T-helper 2 cell treated with Interferon-gamma antibody and Interleukin-4, amounts not matched to agents 5 μg/mL and 100 μg/mL, for 36 hours (primary cell): ENCODE measurements at regions not wholly inside any gene's neighbourhood (a gene's known extent, or its start where the extent isn't known, plus 50 kb on each side); places are given as distances from the start of the nearest gene placed in this dataset.

Source experiments
- DNase-seq: peaks from one replicate; pipeline ENCODE4 v3.0.0; 2021; ENCODE audit warnings: low spot score
- H3K27ac Mint-ChIP-seq: one replicate; pipeline ENCODE4 v1.8.0; 2021; ENCODE audit warnings: mild to moderate bottlenecking, mixed read lengths
- H3K27me3 Mint-ChIP-seq: one replicate; pipeline ENCODE4 v1.8.0; 2021; ENCODE audit warnings: low read depth, mixed read lengths
- H3K36me3 Mint-ChIP-seq: one replicate; pipeline ENCODE4 v1.8.0; 2021; ENCODE audit warnings: low read depth, mixed read lengths
- H3K4me1 Mint-ChIP-seq: one replicate; pipeline ENCODE4 v1.8.0; 2021; ENCODE audit warnings: low read depth, mixed read lengths
- H3K4me3 Mint-ChIP-seq: one replicate; pipeline ENCODE4 v1.8.0; 2022; ENCODE audit warnings: mild to moderate bottlenecking, moderate library complexity, mixed read lengths
- H3K9me3 Mint-ChIP-seq: one replicate; pipeline ENCODE4 v1.8.0; 2021; ENCODE audit warnings: mixed read lengths

GRCh38 chr2:139217641-139218040 is 437.5 kb upstream of the NXPH2 start:
- Mint-ChIP-seq H3K36me3 (no peaks in the 10 kb centered on the region), H3K4me1 (no peaks in the 10 kb centered on the region), H3K27me3 (no peaks in the 10 kb centered on the region), H3K4me3 (no peak overlapping the region), H3K27ac (no peak overlapping the region), H3K9me3 (peaks cover 34% of the 10 kb centered on the region)
- DNase-seq = no peak

GRCh38 chr2:139216435-139216834 is 436.2 kb upstream of the NXPH2 start:
- no peaks in the 10 kb centered on the region for H3K36me3 Mint-ChIP-seq
- H3K4me1 Mint-ChIP-seq = no peaks in the 10 kb centered on the region
- peaks cover 40% of the 10 kb centered on the region for H3K9me3 Mint-ChIP-seq
- no peak overlapping the region for H3K27ac Mint-ChIP-seq
- no peak for DNase-seq
- H3K27me3 Mint-ChIP-seq = no peaks in the 10 kb centered on the region
- no peak overlapping the region for H3K4me3 Mint-ChIP-seq

GRCh38 chr2:139214801-139215200 is 434.6 kb upstream of the NXPH2 start:
- no peaks in the 10 kb centered on the region for H3K27me3 Mint-ChIP-seq
- H3K9me3 Mint-ChIP-seq = peaks cover 40% of the 10 kb centered on the region
- H3K4me1 Mint-ChIP-seq = no peaks in the 10 kb centered on the region
- no peaks in the 10 kb centered on the region for H3K36me3 Mint-ChIP-seq
- DNase-seq = no peak
- no peak overlapping the region for H3K27ac Mint-ChIP-seq
- no peak overlapping the region for H3K4me3 Mint-ChIP-seq

DNA sequence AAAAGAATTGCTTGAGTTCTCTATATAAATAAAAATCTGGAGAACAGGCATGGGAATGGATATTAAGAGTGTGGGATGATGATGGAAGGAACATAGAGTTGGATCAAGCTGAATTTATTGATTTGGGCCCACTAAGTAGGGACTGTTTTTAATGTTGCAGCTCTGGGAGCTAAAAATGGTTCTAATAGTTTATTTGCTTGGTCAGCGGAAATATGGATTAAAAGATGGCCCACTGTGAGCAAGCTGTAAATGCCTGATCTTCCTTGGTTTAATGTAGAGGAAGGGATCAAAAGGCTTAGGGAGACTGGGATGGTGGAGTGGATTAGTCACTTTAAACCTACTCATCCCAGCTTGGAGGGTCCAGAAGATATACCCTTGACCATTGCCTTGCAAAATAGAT is 429.4 kb upstream of the NXPH2 start:
- no peaks in the 10 kb centered on the region for H3K4me1 Mint-ChIP-seq
- H3K27me3 Mint-ChIP-seq = no peaks in the 10 kb centered on the region
- no peaks in the 10 kb centered on the region for H3K36me3 Mint-ChIP-seq
- H3K9me3 Mint-ChIP-seq = peaks cover 14% of the 10 kb centered on the region
- no peak overlapping the region for H3K27ac Mint-ChIP-seq
- no peak for DNase-seq
- H3K4me3 Mint-ChIP-seq = no peak overlapping the region

DNA sequence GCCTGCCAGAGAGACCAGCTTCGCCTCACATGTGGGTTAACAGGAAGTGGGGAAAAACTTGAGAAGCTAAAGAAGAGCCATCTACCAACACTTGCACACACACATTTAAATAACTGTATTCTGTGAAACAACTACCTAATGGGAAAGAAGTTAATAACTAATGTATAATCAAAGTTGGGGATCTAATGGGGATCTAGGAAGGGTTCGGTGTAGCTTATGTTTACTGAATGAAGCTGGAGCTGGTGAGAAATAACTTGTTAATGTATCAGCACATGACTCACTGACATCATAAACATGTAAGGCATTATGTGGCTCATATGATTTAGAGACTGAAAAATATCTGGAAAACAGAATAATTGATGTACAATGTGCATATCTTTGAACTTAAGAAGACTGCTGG is 421.3 kb upstream of the NXPH2 start:
- H3K27ac Mint-ChIP-seq = no peak overlapping the region
- H3K36me3 Mint-ChIP-seq = no peaks in the 10 kb centered on the region
- peaks cover 7% of the 10 kb centered on the region for H3K9me3 Mint-ChIP-seq
- no peak overlapping the region for H3K4me3 Mint-ChIP-seq
- H3K4me1 Mint-ChIP-seq = no peaks in the 10 kb centered on the region
- no peaks in the 10 kb centered on the region for H3K27me3 Mint-ChIP-seq
- no peak for DNase-seq

GRCh38 chr2:139196754-139197153 is 416.6 kb upstream of the NXPH2 start:
- peaks cover 21% of the 10 kb centered on the region for H3K9me3 Mint-ChIP-seq
- H3K27me3 Mint-ChIP-seq = no peaks in the 10 kb centered on the region
- H3K4me3 Mint-ChIP-seq = no peak overlapping the region
- no peak for DNase-seq
- H3K27ac Mint-ChIP-seq = no peak overlapping the region
- H3K4me1 Mint-ChIP-seq = no peaks in the 10 kb centered on the region
- no peaks in the 10 kb centered on the region for H3K36me3 Mint-ChIP-seq

- Mint-ChIP-seq H3K27me3 (no peaks in the 10 kb centered on the region), H3K27ac (no peak overlapping the region), H3K36me3 (no peaks in the 10 kb centered on the region), H3K4me3 (no peak overlapping the region), H3K9me3 (peaks cover 25% of the 10 kb centered on the region), H3K4me1 (no peaks in the 10 kb centered on the region)
- no peak for DNase-seq
Observed at GRCh38 chr2:139194546-139194945, 414.4 kb upstream of the NXPH2 start.

DNA sequence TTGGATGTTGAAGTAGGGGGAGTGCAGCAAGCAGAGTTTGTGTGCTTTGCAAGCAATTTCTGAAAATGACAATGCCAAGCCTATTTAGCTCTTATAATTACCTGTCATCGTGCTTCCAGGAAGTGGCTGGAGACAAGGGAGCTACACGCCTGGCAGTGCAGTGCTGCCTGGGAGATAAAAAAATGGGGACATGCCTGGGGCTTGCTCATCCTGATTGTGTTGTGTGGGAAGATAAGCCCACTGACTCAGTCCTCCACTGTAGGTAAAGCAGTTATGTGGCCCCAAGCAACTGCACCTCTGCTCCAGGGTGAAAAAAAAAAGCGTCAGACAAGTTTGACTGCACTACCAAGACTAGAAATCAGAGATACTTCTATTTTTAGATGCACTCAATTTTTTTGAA is 396.9 kb upstream of the NXPH2 start:
- H3K27me3 Mint-ChIP-seq = no peaks in the 10 kb centered on the region
- no peaks in the 10 kb centered on the region for H3K4me1 Mint-ChIP-seq
- no peak overlapping the region for H3K4me3 Mint-ChIP-seq
- no peaks in the 10 kb centered on the region for H3K36me3 Mint-ChIP-seq
- DNase-seq = no peak
- H3K27ac Mint-ChIP-seq = no peak overlapping the region
- H3K9me3 Mint-ChIP-seq = peaks cover 41% of the 10 kb centered on the region

DNA sequence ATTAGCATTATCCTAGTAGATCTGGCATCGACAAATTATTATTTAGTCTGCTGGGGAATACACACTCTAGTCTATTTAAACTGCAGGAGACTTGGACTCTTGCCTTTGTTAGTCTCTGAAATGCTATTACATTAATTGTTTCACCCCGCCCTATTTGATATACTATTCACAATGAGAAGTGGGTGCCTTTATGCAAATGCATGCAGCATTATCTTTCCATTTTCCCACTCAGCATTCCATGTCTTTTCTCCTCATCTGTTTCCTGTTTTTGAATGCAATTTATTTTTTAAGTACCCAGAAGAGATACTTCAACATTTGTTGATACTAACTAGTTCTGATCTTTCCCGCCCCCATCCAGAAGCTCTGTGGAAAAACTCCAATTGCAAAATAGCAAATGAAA is 395.3 kb upstream of the NXPH2 start:
- no peaks in the 10 kb centered on the region for H3K27me3 Mint-ChIP-seq
- H3K9me3 Mint-ChIP-seq = peaks cover 40% of the 10 kb centered on the region
- no peaks in the 10 kb centered on the region for H3K36me3 Mint-ChIP-seq
- no peak for DNase-seq
- H3K27ac Mint-ChIP-seq = no peak overlapping the region
- H3K4me1 Mint-ChIP-seq = no peaks in the 10 kb centered on the region
- H3K4me3 Mint-ChIP-seq = no peak overlapping the region

DNA sequence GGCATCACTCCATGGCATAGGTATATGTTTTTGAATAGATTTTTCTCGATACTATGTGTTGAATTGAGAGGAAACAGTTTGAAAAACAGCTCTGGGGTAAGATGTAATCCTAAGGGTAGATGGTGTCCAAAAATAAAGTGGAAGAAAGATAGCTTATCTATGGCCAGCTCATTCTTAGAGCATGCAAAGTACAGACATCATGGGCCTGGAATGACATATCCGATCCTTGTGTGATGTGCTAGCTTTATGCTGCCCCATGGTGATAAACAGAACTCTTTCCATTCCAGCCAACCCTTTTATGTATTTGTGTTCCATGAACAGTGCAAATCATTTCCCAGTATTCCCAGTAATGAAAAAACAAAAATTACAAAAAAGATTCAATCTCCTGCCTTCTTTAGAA is 390.2 kb upstream of the NXPH2 start:
- Mint-ChIP-seq H3K4me1 (no peaks in the 10 kb centered on the region), H3K4me3 (no peak overlapping the region), H3K27me3 (no peaks in the 10 kb centered on the region), H3K36me3 (no peaks in the 10 kb centered on the region), H3K27ac (no peak overlapping the region), H3K9me3 (peaks cover 38% of the 10 kb centered on the region)
- no peak for DNase-seq

GRCh38 chr2:139165601-139166000 is 385.4 kb upstream of the NXPH2 start:
- DNase-seq = no peak
- H3K9me3 Mint-ChIP-seq = peaks cover 24% of the 10 kb centered on the region
- H3K4me3 Mint-ChIP-seq = no peak overlapping the region
- H3K27ac Mint-ChIP-seq = no peak overlapping the region
- H3K27me3 Mint-ChIP-seq = no peaks in the 10 kb centered on the region
- no peaks in the 10 kb centered on the region for H3K36me3 Mint-ChIP-seq
- no peaks in the 10 kb centered on the region for H3K4me1 Mint-ChIP-seq

DNA sequence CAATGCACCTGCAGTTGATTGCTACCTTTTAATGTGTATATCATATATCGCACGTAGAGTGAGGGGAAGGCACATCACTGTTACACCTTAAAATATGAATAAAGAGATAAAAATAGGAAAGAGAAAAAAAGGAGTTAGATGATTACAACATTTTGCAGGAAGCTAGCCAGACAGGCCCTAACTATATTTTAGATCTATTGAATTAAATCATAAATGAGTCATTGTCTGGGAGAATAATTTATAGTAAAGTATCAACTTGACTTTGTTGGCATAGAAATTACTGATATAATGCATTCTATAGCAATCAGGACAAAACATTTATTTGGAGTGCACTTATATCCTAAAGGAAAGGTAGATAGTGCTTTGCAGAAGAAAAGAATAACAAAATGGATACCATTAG is 384.9 kb upstream of the NXPH2 start:
- Mint-ChIP-seq H3K9me3 (peaks cover 18% of the 10 kb centered on the region), H3K27ac (no peak overlapping the region), H3K4me3 (no peak overlapping the region), H3K27me3 (no peaks in the 10 kb centered on the region), H3K36me3 (no peaks in the 10 kb centered on the region), H3K4me1 (no peaks in the 10 kb centered on the region)
- DNase-seq = no peak

DNA sequence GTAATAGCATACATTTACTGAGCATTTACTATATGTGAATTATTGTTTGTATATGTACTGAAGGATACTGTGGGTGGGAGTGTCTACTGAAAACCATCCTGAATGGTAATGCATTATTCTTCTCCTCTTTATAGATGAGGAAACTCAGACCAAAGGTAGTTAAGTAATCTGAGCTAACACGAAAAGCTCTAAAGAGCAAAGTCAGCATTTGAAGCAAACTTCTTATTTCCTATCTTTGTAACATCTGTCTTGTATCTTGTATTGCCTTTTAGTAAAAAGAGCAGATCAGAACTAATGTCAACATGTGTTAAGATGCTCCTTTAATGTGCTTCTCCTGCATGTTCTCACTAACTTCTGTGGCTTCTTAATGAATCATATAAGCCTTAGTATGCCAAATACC is 382.8 kb upstream of the NXPH2 start:
- Mint-ChIP-seq H3K27ac (no peak overlapping the region), H3K27me3 (no peaks in the 10 kb centered on the region), H3K9me3 (peaks cover 9% of the 10 kb centered on the region), H3K4me3 (no peak overlapping the region), H3K36me3 (no peaks in the 10 kb centered on the region), H3K4me1 (no peaks in the 10 kb centered on the region)
- DNase-seq = no peak

DNA sequence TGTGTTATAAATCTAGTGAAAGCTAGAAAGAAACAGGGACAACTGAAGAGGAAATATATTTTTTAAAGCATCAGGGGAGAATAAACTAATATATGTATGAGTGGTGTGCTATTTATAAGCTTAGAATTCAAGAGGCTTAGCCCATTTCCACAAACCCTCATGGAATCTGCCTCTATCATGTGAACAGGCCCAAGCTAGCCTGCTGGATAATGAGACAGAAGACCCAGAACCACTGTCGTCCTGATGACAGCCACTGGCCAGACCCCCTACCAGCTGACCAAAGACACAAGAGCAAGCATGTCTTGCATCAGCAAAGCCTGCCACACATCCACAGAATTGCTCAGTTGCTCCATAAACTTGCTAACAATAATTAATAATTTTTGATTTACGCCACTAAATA is 382.3 kb upstream of the NXPH2 start:
- no peak for DNase-seq
- H3K9me3 Mint-ChIP-seq = peaks cover 9% of the 10 kb centered on the region
- H3K27me3 Mint-ChIP-seq = no peaks in the 10 kb centered on the region
- no peak overlapping the region for H3K4me3 Mint-ChIP-seq
- no peaks in the 10 kb centered on the region for H3K4me1 Mint-ChIP-seq
- H3K27ac Mint-ChIP-seq = no peak overlapping the region
- H3K36me3 Mint-ChIP-seq = no peaks in the 10 kb centered on the region

DNA sequence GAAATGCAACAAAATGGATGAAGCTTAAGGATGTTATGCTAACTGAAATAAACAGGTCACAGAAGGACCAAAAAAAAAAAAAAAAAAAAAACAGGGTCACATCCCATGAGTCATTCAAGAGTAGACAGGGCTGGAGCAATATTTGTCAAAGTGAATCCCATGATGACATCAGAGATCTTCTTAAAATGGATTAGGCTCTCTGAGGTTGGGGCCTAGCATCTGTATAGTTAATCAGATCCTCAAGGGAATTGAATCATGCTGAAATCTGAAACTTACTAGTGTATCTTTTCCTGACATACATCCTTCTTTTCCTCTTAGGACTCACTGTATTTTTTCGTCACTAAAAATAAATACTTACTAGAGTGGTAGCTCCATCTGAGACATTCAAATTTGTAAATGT is 380.6 kb upstream of the NXPH2 start:
- H3K27me3 Mint-ChIP-seq = no peaks in the 10 kb centered on the region

More for the DNA sequence above, 380.6 kb upstream of the NXPH2 start:
- H3K36me3 Mint-ChIP-seq = no peaks in the 10 kb centered on the region
- no peak overlapping the region for H3K4me3 Mint-ChIP-seq
- peaks cover 12% of the 10 kb centered on the region for H3K9me3 Mint-ChIP-seq
- H3K27ac Mint-ChIP-seq = no peak overlapping the region
- H3K4me1 Mint-ChIP-seq = no peaks in the 10 kb centered on the region
- DNase-seq = no peak
